MM.1S (cell line): ENCODE measurements at regions not wholly inside any gene's neighbourhood (a gene's known extent, or its start where the extent isn't known, plus 50 kb on each side); places are given as distances from the start of the nearest gene placed in this dataset.
"Not testable (repeated sequence)": the region's sequence is repeated elsewhere in the genome, so short reads cannot be mapped to it uniquely, and the experiment has no call there.

Experiments used
- DNase-seq: peaks from one replicate; pipeline ENCODE4 v3.0.0-alpha.2; 2015
- H2AFZ ChIP-seq: fragments of 300-600 bp; sonication (generic); 2 replicates; pipeline ENCODE4 v1.6.0; 2016; ENCODE audit warnings: antibody characterized with exemption, low read length
- H3F3A ChIP-seq: fragments of 300-600 bp; sonication (generic); 2 replicates; pipeline ENCODE4 v1.6.1; 2016; ENCODE audit warnings: mild to moderate bottlenecking, antibody characterized with exemption, low read length, moderate library complexity, mixed read lengths; ENCODE audit not compliant: insufficient read depth
- H3K27ac ChIP-seq: fragments of 300-600 bp; sonication (generic); 2 replicates; pipeline ENCODE4 v1.5.1; 2016; ENCODE audit warnings: mild to moderate bottlenecking, low read length
- H3K27me3 ChIP-seq: fragments of 300-600 bp; sonication (generic); replicated peaks from 2 replicates; pipeline ENCODE4 v1.6.0; 2016; ENCODE audit warnings: low read length; ENCODE audit not compliant: insufficient read depth
- H3K36me3 ChIP-seq: fragments of 300-600 bp; sonication (generic); replicated peaks from 2 replicates; pipeline ENCODE4 v1.6.1; 2016; ENCODE audit warnings: mild to moderate bottlenecking, low read length, mixed read lengths; ENCODE audit not compliant: insufficient read depth
- H3K4me1 ChIP-seq: fragments of 300-600 bp; sonication (generic); 2 replicates; pipeline ENCODE4 v1.6.1; 2016; ENCODE audit warnings: low read length, mixed read lengths
- H3K4me2 ChIP-seq: fragments of 300-600 bp; sonication (generic); 2 replicates; pipeline ENCODE4 v1.6.0; 2016; ENCODE audit warnings: low read depth, low read length
- H3K4me3 ChIP-seq: fragments of 300-600 bp; sonication (generic); 2 replicates; pipeline ENCODE4 v1.5.1; 2016; ENCODE audit warnings: low read length, mixed read lengths
- H3K79me2 ChIP-seq: fragments of 300-600 bp; sonication (generic); 2 replicates; pipeline ENCODE4 v1.6.1; 2016; ENCODE audit warnings: mixed run types, low read length, mixed read lengths
- H3K9ac ChIP-seq: fragments of 300-600 bp; sonication (generic); 2 replicates; pipeline ENCODE4 v1.6.1; 2016; ENCODE audit warnings: low read length, mixed read lengths
- H3K9me2 ChIP-seq: fragments of 300-600 bp; sonication (generic); replicated peaks from 2 replicates; pipeline ENCODE4 v1.6.1; 2016; ENCODE audit warnings: mild to moderate bottlenecking, low read length, mixed read lengths; ENCODE audit not compliant: insufficient read depth
- H3K9me3 ChIP-seq: fragments of 300-600 bp; sonication (generic); replicated peaks from 2 replicates; pipeline ENCODE4 v1.6.1; 2016; ENCODE audit warnings: mild to moderate bottlenecking, low read length, mixed read lengths; ENCODE audit not compliant: insufficient read depth
- H4K20me1 ChIP-seq: fragments of 300-600 bp; sonication (generic); 2 replicates; pipeline ENCODE4 v1.6.1; 2016; ENCODE audit warnings: mild to moderate bottlenecking, low read length, moderate library complexity, mixed read lengths; ENCODE audit not compliant: insufficient read depth
- EZH2 ChIP-seq: fragments of 300-600 bp; sonication (generic); optimal IDR thresholded peaks from 2 replicates; pipeline ENCODE3; 2017; ENCODE audit warnings: low read depth, mild to moderate bottlenecking, antibody characterized with exemption, low read length, mixed read lengths
- EZH2phosphoT487 ChIP-seq: fragments of 300-600 bp; sonication (generic); IDR thresholded peaks from 2 replicates; pipeline ENCODE4 v1.6.1; 2018; ENCODE audit warnings: antibody characterized with exemption, low read length
- TF ChIP-seq, protein P1 (sequence below): fragments of 300-600 bp; sonication (generic); IDR thresholded peaks from 2 replicates; pipeline ENCODE4 v1.5.1; 2016; ENCODE audit warnings: antibody characterized with exemption, low read length, mixed read lengths

DNA sequence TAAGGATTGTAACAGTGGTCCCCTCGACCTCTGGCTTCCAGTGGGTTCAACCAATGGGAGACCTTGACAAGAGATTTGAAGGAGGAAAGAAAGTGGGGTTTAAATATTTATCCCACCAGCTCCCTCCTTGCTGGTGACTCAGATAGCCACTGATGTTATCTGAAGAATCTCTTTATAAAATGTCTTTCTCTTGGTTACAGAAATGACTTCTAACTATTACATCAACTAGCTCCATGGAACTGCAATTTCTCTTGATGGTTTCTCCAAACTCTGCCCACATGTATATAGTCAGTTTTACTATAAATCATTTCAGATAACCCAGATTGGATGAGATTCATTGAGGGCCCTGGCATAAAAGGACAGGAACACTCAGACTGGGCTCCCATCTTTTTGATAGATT, 920.2 kb upstream of the SOX9 start:
- Histone ChIP-seq H3K27ac (no peak overlapping the region), H3F3A (no peaks in the 10 kb centered on the region), H3K9me3 (no peaks in the 10 kb centered on the region), H3K36me3 (no peaks in the 10 kb centered on the region), H2AFZ (no peak overlapping the region), H3K9me2 (no peaks in the 10 kb centered on the region), H4K20me1 (no peaks in the 10 kb centered on the region), H3K4me3 (no peak overlapping the region), H3K4me2 (no peak overlapping the region), H3K79me2 (no peaks in the 10 kb centered on the region), H3K27me3 (no peaks in the 10 kb centered on the region), H3K4me1 (no peaks in the 10 kb centered on the region), H3K9ac (no peak overlapping the region)
- DNase-seq: no peak
- TF ChIP-seq EZH2: no peak
- TF ChIP-seq, protein P1, sequence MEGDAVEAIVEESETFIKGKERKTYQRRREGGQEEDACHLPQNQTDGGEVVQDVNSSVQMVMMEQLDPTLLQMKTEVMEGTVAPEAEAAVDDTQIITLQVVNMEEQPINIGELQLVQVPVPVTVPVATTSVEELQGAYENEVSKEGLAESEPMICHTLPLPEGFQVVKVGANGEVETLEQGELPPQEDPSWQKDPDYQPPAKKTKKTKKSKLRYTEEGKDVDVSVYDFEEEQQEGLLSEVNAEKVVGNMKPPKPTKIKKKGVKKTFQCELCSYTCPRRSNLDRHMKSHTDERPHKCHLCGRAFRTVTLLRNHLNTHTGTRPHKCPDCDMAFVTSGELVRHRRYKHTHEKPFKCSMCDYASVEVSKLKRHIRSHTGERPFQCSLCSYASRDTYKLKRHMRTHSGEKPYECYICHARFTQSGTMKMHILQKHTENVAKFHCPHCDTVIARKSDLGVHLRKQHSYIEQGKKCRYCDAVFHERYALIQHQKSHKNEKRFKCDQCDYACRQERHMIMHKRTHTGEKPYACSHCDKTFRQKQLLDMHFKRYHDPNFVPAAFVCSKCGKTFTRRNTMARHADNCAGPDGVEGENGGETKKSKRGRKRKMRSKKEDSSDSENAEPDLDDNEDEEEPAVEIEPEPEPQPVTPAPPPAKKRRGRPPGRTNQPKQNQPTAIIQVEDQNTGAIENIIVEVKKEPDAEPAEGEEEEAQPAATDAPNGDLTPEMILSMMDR: no peak
- no peak for TF ChIP-seq EZH2phosphoT487

- Histone ChIP-seq H3K27me3 (no peaks in the 10 kb centered on the region), H3K9me2 (no peaks in the 10 kb centered on the region), H3K36me3 (no peaks in the 10 kb centered on the region), H3K9me3 (no peaks in the 10 kb centered on the region), H2AFZ (no peak overlapping the region), H3K79me2 (no peaks in the 10 kb centered on the region), H3F3A (no peaks in the 10 kb centered on the region), H3K4me2 (no peak overlapping the region), H4K20me1 (no peaks in the 10 kb centered on the region), H3K4me3 (no peak overlapping the region), H3K4me1 (no peaks in the 10 kb centered on the region), H3K9ac (no peak overlapping the region), H3K27ac (no peak overlapping the region)
- TF ChIP-seq, protein P1: no peak
- TF ChIP-seq EZH2 (no peak), EZH2phosphoT487 (no peak)
- DNase-seq: no peak
Measured at GRCh38 chr17:71201639-71202038, 919.2 kb upstream of the SOX9 start.

- Histone ChIP-seq H3K4me3 (no peak overlapping the region), H3F3A (no peaks in the 10 kb centered on the region), H3K36me3 (no peaks in the 10 kb centered on the region), H3K79me2 (no peaks in the 10 kb centered on the region), H3K27ac (no peak overlapping the region), H4K20me1 (no peaks in the 10 kb centered on the region), H3K27me3 (no peaks in the 10 kb centered on the region), H3K9me3 (no peaks in the 10 kb centered on the region), H3K9me2 (no peaks in the 10 kb centered on the region), H2AFZ (no peak overlapping the region), H3K4me1 (no peaks in the 10 kb centered on the region), H3K9ac (no peak overlapping the region), H3K4me2 (no peak overlapping the region)
- no peak for TF ChIP-seq EZH2phosphoT487
- DNase-seq: no peak
Measured at GRCh38 chr17:71202449-71202848, 918.4 kb upstream of the SOX9 start.

DNA sequence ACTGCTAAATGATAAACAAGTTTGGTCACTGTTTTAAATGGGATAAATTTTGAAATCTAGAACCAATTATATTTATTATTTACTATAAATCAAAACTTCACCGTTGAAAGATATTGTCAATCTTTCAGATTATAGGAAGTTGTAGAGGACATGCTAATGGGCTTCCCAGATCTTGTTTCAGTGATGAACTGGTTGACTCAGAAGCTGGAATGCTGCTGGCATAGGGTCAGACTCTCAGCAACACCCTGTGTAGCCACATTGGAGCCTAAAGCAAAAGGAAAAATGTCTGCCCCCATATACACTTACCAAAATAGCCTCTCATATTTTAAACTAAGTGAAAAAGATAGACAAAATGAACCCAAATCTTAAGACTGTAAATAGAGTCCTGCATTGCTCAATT, 916.9 kb upstream of the SOX9 start:
- H3K27me3 ChIP-seq: no peaks in the 10 kb centered on the region
- H3F3A ChIP-seq: no peaks in the 10 kb centered on the region
- H3K4me3 ChIP-seq: no peak overlapping the region
- no peak for TF ChIP-seq EZH2phosphoT487
- TF ChIP-seq EZH2: no peak
- TF ChIP-seq, protein P1: no peak
- H3K27ac ChIP-seq: no peak overlapping the region
- H3K79me2 ChIP-seq: no peaks in the 10 kb centered on the region
- no peaks in the 10 kb centered on the region for H3K9me2 ChIP-seq
- no peak overlapping the region for H3K4me2 ChIP-seq
- no peak for DNase-seq
- no peaks in the 10 kb centered on the region for H3K4me1 ChIP-seq
- H2AFZ ChIP-seq: no peak overlapping the region
- H3K9ac ChIP-seq: no peak overlapping the region
- H3K9me3 ChIP-seq: no peaks in the 10 kb centered on the region
- no peaks in the 10 kb centered on the region for H3K36me3 ChIP-seq
- no peaks in the 10 kb centered on the region for H4K20me1 ChIP-seq

- H2AFZ ChIP-seq, H3K4me2 ChIP-seq, DNase-seq, H3K9me2 ChIP-seq, H3K27me3 ChIP-seq, H3K4me1 ChIP-seq, H4K20me1 ChIP-seq, H3K36me3 ChIP-seq, H3K9me3 ChIP-seq, H3K9ac ChIP-seq, H3F3A ChIP-seq, H3K27ac ChIP-seq, H3K79me2 ChIP-seq, H3K4me3 ChIP-seq: not testable (repeated sequence)
Measured at GRCh38 chr17:71205951-71206350, 914.9 kb upstream of the SOX9 start.
